ENCODE measurements at regions not wholly inside any gene's neighbourhood (a gene's known extent, or its start where the extent isn't known, plus 50 kb on each side); places are given as distances from the start of the nearest gene placed in this dataset.

DNA sequence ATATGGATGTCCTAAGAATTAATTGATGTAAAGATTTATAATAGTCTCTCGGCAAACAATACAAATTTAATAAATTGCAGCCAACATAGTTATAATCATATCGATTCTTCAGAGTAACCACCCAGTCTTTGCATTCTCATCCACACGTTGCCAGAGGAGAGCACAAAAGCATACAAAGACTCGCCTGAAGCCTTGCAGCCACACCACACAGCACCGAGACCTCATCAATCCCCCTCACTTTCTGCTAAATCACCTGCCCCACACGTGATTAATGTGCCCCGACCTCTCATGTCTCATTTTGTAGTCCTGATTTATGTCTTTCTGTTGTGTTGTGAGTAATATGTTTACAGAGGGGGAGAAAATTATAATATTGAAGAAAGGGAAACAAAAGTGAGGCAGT is 510.4 kb downstream of the TRIML1 start:
- 71% methylated on average over 7 of the region's 7 CpGs for WGBS
- H3K36me3 ChIP-seq = no peaks in the 10 kb centered on the region
- DNase-seq (ENCODE audit: low spot score in 2 of 2) = no peak
- no peaks in the 10 kb centered on the region for H3K4me1 ChIP-seq
- TF ChIP-seq POLR2AphosphoS5 (IDR thresholded peaks at IDR 0.05) (no peak), EP300 (IDR thresholded peaks at IDR 0.05) (no peak), POLR2A (IDR thresholded peaks at IDR 0.05) (no peak)
- TF ChIP-seq, protein P1, sequence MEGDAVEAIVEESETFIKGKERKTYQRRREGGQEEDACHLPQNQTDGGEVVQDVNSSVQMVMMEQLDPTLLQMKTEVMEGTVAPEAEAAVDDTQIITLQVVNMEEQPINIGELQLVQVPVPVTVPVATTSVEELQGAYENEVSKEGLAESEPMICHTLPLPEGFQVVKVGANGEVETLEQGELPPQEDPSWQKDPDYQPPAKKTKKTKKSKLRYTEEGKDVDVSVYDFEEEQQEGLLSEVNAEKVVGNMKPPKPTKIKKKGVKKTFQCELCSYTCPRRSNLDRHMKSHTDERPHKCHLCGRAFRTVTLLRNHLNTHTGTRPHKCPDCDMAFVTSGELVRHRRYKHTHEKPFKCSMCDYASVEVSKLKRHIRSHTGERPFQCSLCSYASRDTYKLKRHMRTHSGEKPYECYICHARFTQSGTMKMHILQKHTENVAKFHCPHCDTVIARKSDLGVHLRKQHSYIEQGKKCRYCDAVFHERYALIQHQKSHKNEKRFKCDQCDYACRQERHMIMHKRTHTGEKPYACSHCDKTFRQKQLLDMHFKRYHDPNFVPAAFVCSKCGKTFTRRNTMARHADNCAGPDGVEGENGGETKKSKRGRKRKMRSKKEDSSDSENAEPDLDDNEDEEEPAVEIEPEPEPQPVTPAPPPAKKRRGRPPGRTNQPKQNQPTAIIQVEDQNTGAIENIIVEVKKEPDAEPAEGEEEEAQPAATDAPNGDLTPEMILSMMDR (IDR thresholded peaks at IDR 0.05) = no peak
- no peaks in the 10 kb centered on the region for H3K9me3 ChIP-seq
- no peaks in the 10 kb centered on the region for H3K27me3 ChIP-seq
- no peak overlapping the region for H3K27ac ChIP-seq
- H3K4me3 ChIP-seq = no peak overlapping the region

DNA sequence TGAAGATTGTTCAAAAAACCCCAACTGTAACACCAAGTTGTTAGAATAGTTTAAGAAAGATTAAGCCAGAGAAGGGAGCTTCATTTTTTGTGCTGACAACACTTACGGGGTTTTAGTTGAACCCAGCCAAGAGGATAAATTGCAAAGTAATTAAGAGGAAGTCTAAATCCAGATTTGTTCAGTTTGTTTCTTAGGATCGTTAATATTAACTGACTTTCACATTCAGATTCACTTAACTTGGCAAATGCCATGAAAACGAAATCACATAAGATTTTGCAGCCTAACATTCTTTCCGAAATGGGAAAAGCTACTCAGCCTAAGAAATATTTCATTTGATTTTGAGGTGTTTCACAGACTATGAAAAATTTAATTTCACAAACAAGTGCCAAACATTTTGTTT is 511.3 kb downstream of the TRIML1 start:
- no peak overlapping the region for H3K27ac ChIP-seq
- H3K4me1 ChIP-seq = no peaks in the 10 kb centered on the region
- H3K9me3 ChIP-seq = no peaks in the 10 kb centered on the region
- H3K4me3 ChIP-seq = no peak overlapping the region
- no peaks in the 10 kb centered on the region for H3K36me3 ChIP-seq
- WGBS = 57% methylated on average over 4 of the region's 4 CpGs
- DNase-seq (ENCODE audit: low spot score in 2 of 2) = no peak
- no peak for TF ChIP-seq EP300 (IDR thresholded peaks at IDR 0.05)
- TF ChIP-seq, protein P1 (IDR thresholded peaks at IDR 0.05) = no peak
- no peak for TF ChIP-seq POLR2A (IDR thresholded peaks at IDR 0.05)
- TF ChIP-seq POLR2AphosphoS5 (IDR thresholded peaks at IDR 0.05) = no peak
- no peaks in the 10 kb centered on the region for H3K27me3 ChIP-seq

DNA sequence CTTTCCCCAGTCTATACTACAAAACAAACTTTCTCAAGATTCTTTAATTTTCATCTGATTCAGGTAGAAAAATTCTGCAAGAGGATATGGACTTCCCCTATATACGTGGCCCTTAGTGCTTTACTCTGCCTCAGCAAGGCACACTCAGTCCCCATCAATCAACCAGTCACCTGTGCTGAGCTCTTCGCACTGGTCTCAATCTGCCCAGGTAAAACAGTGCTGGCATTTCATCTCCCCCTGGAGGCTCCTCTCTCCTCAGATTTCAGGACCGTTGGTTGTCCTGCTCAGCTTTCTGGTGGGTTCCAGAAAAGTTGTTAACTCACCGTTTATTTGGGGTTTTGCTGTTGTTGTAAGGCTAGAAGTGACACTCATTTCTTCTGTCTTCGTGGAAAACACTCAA is 518.1 kb downstream of the TRIML1 start:
- no peak overlapping the region for H3K4me3 ChIP-seq
- H3K36me3 ChIP-seq = no peaks in the 10 kb centered on the region
- no peaks in the 10 kb centered on the region for H3K4me1 ChIP-seq
- TF ChIP-seq EP300 (IDR thresholded peaks at IDR 0.05) (no peak), POLR2AphosphoS5 (IDR thresholded peaks at IDR 0.05) (no peak), POLR2A (IDR thresholded peaks at IDR 0.05) (no peak)
- TF ChIP-seq, protein P1 (IDR thresholded peaks at IDR 0.05) = no peak
- no peak overlapping the region for H3K27ac ChIP-seq
- DNase-seq (ENCODE audit: low spot score in 2 of 2) = no peak
- no peaks in the 10 kb centered on the region for H3K27me3 ChIP-seq
- WGBS = 68% methylated on average over 5 of the region's 5 CpGs
- H3K9me3 ChIP-seq = no peaks in the 10 kb centered on the region

DNA sequence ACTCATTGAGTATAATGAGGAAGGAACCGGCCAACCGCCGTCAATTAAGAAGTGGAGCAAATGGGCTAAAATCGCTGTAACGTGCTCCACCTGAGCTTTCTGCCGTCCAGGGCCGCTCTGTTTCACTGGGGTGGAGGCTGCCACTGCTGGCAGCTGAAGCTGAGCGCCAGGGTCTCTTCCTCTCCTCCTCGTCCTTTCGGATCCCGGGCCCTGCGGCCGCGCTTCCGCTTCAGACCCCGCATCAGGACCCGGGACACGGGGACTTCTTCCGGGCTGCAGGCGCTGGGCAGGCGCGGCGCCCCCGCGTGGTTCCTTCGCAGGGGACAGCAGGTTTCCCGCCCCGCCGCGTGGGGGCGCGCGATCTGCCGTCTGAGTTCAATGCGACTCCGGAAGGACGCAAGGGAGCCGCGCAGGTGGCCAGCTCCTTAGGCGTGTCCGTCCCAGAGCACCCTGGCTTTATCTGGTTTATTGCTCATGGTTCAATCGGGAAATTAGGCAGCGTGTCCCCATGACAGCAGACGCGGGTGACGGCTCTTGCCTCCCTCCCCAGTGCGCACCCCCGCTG is 519.8 kb downstream of the TRIML1 start:
- 92% methylated on average over 45 of the region's 48 CpGs for WGBS
- H3K36me3 ChIP-seq = no peaks in the 10 kb centered on the region

DNA sequence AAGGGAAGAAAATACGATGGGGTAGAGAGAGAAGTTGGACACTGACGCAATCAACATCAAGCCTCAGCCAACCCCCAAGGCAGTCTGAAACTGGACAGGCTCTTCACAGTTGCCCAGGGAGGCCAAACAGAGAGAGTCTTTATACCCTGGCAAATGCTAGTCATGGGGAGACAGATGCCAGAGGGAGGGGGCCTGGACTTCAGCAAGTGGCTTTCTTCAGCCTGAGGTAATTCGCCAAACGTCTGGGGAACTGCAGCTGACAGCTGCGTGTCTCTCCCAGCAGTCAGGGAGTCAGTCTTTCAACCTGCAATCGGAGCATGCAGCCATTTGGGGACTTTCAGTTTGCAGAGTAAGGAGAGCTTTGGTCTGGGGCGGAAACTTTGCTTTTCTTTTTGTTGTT is 521.6 kb downstream of the TRIML1 start:
- 70% methylated on average over 7 of the region's 7 CpGs for WGBS

More for the DNA sequence above, 519.8 kb downstream of the TRIML1 start:
- no peak for TF ChIP-seq EP300 (IDR thresholded peaks at IDR 0.05)
- TF ChIP-seq, protein P1 (IDR thresholded peaks at IDR 0.05) = no peak
- TF ChIP-seq POLR2A (IDR thresholded peaks at IDR 0.05) = no peak
- no peak for TF ChIP-seq POLR2AphosphoS5 (IDR thresholded peaks at IDR 0.05)
- DNase-seq (ENCODE audit: low spot score in 2 of 2) = no peak
- H3K27me3 ChIP-seq = no peaks in the 10 kb centered on the region
- no peaks in the 10 kb centered on the region for H3K9me3 ChIP-seq
- no peak overlapping the region for H3K27ac ChIP-seq
- H3K4me1 ChIP-seq = no peaks in the 10 kb centered on the region
- H3K4me3 ChIP-seq = no peak overlapping the region

More for the DNA sequence above, 521.6 kb downstream of the TRIML1 start:
- no peak for TF ChIP-seq POLR2AphosphoS5 (IDR thresholded peaks at IDR 0.05)
- TF ChIP-seq, protein P1 (IDR thresholded peaks at IDR 0.05) = no peak
- no peak for TF ChIP-seq POLR2A (IDR thresholded peaks at IDR 0.05)
- no peak for TF ChIP-seq EP300 (IDR thresholded peaks at IDR 0.05)
- Histone ChIP-seq H3K9me3 (no peaks in the 10 kb centered on the region), H3K4me3 (no peak overlapping the region), H3K27me3 (no peaks in the 10 kb centered on the region), H3K27ac (no peak overlapping the region), H3K4me1 (no peaks in the 10 kb centered on the region), H3K36me3 (no peaks in the 10 kb centered on the region)
- no peak for DNase-seq (ENCODE audit: low spot score in 2 of 2)
